BE2C (cell line): ENCODE measurements at regions not wholly inside any gene's neighbourhood (a gene's known extent, or its start where the extent isn't known, plus 50 kb on each side); places are given as distances from the start of the nearest gene placed in this dataset.
"Not testable (repeated sequence)": the region's sequence is repeated elsewhere in the genome, so short reads cannot be mapped to it uniquely, and the experiment has no call there.

Experiments
- DNase-seq: peaks from one replicate; pipeline ENCODE4 v3.0.0-alpha.2; 2020
- H3K27me3 ChIP-seq: fragments of 250-450 bp; sonication (Bioruptor Pico); 2 replicates; pipeline ENCODE4 v1.5.1; 2020; ENCODE audit warnings: mild to moderate bottlenecking
- H3K36me3 ChIP-seq: fragments of 250-450 bp; sonication (Bioruptor Pico); 2 replicates; pipeline ENCODE4 v1.5.1; 2020; ENCODE audit warnings: mild to moderate bottlenecking
- H3K4me1 ChIP-seq: fragments of 250-450 bp; sonication (Bioruptor Pico); 2 replicates; pipeline ENCODE4 v1.5.1; 2020
- H3K4me3 ChIP-seq: 2 replicates; pipeline ENCODE4 v1.5.1; 2011; ENCODE audit warnings: low read depth, low read length
- H3K9me3 ChIP-seq: fragments of 250-450 bp; sonication (Bioruptor Pico); 2 replicates; pipeline ENCODE4 v1.5.1; 2020
- CTCF ChIP-seq: IDR thresholded peaks from 2 replicates; pipeline ENCODE4 v1.5.1; 2012; ENCODE audit warnings: mild to moderate bottlenecking, low read depth, low read length

- Histone ChIP-seq H3K9me3 (no peaks in the 10 kb centered on the region), H3K36me3 (no peaks in the 10 kb centered on the region), H3K4me1 (no peaks in the 10 kb centered on the region), H3K4me3 (no peak overlapping the region), H3K27me3 (peaks cover 6% of the 10 kb centered on the region)
- DNase-seq = no peak
- TF ChIP-seq CTCF = no peak
These were observed 186.7 kb upstream of the IPO5 start for GRCh38 chr13:97766749-97767148.

GRCh38 chr13:97768134-97768533 lies 185.3 kb upstream of the IPO5 start:
- Histone ChIP-seq H3K36me3 (no peaks in the 10 kb centered on the region), H3K9me3 (no peaks in the 10 kb centered on the region), H3K4me3 (no peak overlapping the region), H3K4me1 (no peaks in the 10 kb centered on the region), H3K27me3 (peaks cover 4% of the 10 kb centered on the region; the same call in 1 of the 2 replicates)
- no peak for DNase-seq
- TF ChIP-seq CTCF = no peak

- not testable (repeated sequence) for H3K36me3 ChIP-seq, H3K27me3 ChIP-seq, DNase-seq
These were observed 183.2 kb upstream of the IPO5 start for GRCh38 chr13:97770231-97770630.

GRCh38 chr13:97772466-97772865 lies 181.0 kb upstream of the IPO5 start:
- H3K9me3 ChIP-seq, H3K4me1 ChIP-seq, H3K27me3 ChIP-seq, H3K4me3 ChIP-seq, DNase-seq, H3K36me3 ChIP-seq: not testable (repeated sequence)

More at GRCh38 chr13:97770231-97770630, 183.2 kb upstream of the IPO5 start:
- H3K4me3 ChIP-seq, H3K4me1 ChIP-seq, H3K9me3 ChIP-seq: not testable (repeated sequence)

- H3K4me1 ChIP-seq, H3K9me3 ChIP-seq, DNase-seq: not testable (repeated sequence)
These were observed 178.9 kb upstream of the IPO5 start for GRCh38 chr13:97774391-97775100.

GRCh38 chr13:97780486-97780885 lies 173.0 kb upstream of the IPO5 start:
- no peak for DNase-seq
- no peak for TF ChIP-seq CTCF
- Histone ChIP-seq H3K27me3 (no peaks in the 10 kb centered on the region), H3K4me3 (no peak overlapping the region), H3K4me1 (no peaks in the 10 kb centered on the region), H3K9me3 (no peaks in the 10 kb centered on the region), H3K36me3 (no peaks in the 10 kb centered on the region)

More at GRCh38 chr13:97774391-97775100, 178.9 kb upstream of the IPO5 start:
- not testable (repeated sequence) for H3K27me3 ChIP-seq, H3K36me3 ChIP-seq, H3K4me3 ChIP-seq

- Histone ChIP-seq H3K9me3 (no peaks in the 10 kb centered on the region), H3K27me3 (no peaks in the 10 kb centered on the region), H3K36me3 (no peaks in the 10 kb centered on the region), H3K4me1 (no peaks in the 10 kb centered on the region), H3K4me3 (no peak overlapping the region)
- no peak for DNase-seq
- no peak for TF ChIP-seq CTCF
These were observed 171.6 kb upstream of the IPO5 start for GRCh38 chr13:97781891-97782305.

- no peak for TF ChIP-seq CTCF
- Histone ChIP-seq H3K4me3 (no peak overlapping the region), H3K4me1 (no peaks in the 10 kb centered on the region), H3K27me3 (no peaks in the 10 kb centered on the region), H3K9me3 (no peaks in the 10 kb centered on the region), H3K36me3 (no peaks in the 10 kb centered on the region)
- no peak for DNase-seq
These were observed 167.0 kb upstream of the IPO5 start for GRCh38 chr13:97786510-97786909.
